A673 (cell line): ENCODE measurements at regions not wholly inside any gene's neighbourhood (a gene's known extent, or its start where the extent isn't known, plus 50 kb on each side); places are given as distances from the start of the nearest gene placed in this dataset.

ENCODE experiments used
- CTCF ChIP-seq: fragments of 300-800, 200-600 bp; sonication (generic); conservative IDR thresholded peaks from 2 replicates; pipeline ENCODE4 v1.5.1; 2017; ENCODE audit warnings: low read depth, mild to moderate bottlenecking, antibody characterized with exemption, low read length, moderate library complexity, mixed read lengths
- EZH2 ChIP-seq: fragments of 200-600 bp; sonication (generic); IDR thresholded peaks from 2 replicates; pipeline ENCODE4 v1.6.1; 2017; ENCODE audit warnings: borderline replicate concordance, low read depth, mild to moderate bottlenecking, mixed read lengths, antibody characterized with exemption, low read length; ENCODE audit not compliant: poor library complexity, severe bottlenecking

DNA sequence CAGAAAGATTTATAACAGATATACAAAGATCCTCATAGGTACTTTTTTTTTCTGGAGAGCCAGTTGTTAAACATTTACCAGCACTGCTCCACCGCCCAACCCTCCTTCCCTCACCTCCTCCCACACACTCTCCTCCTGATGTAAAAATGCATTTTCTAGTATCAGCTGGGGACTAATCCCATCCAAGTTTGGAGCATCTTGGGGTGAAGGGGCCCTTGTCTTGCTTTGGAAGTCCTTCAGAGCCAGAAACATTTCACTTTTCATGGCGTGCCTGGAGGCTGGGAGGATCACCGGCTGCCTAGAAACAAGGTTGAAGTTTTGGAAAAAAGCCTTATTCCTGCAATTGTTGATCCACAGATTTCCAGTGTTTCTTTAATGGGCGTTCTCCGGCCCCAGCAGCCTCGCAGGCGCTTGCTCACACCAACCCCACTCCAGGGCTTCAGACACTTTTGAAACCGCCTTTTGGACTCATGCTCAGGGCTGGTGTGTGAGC is 165.1 kb upstream of the AFDN start:
- no peak for TF ChIP-seq CTCF
- no peak for TF ChIP-seq EZH2
